GM19035 (cell line): ENCODE measurements at regions not wholly inside any gene's neighbourhood (a gene's known extent, or its start where the extent isn't known, plus 50 kb on each side); places are given as distances from the start of the nearest gene placed in this dataset.

Source experiments
- ATAC-seq: cut with Tn5 transposase; IDR thresholded peaks from one replicate; pipeline ENCODE4 v1.9.1; 2021; ENCODE audit not compliant: unreplicated experiment

- ATAC-seq: no peak
These were observed 357.0 kb upstream of the PRMT6 start for GRCh38 chr1:106699433-106699832.

- ATAC-seq: no peak
These were observed 356.3 kb upstream of the PRMT6 start for GRCh38 chr1:106700211-106700610.

GRCh38 chr1:106705971-106706370 lies 350.5 kb upstream of the PRMT6 start:
- ATAC-seq: no peak

GRCh38 chr1:106717591-106717990 lies 338.9 kb upstream of the PRMT6 start:
- no peak for ATAC-seq

- no peak for ATAC-seq
These were observed 334.7 kb upstream of the PRMT6 start for GRCh38 chr1:106721790-106722189.

DNA sequence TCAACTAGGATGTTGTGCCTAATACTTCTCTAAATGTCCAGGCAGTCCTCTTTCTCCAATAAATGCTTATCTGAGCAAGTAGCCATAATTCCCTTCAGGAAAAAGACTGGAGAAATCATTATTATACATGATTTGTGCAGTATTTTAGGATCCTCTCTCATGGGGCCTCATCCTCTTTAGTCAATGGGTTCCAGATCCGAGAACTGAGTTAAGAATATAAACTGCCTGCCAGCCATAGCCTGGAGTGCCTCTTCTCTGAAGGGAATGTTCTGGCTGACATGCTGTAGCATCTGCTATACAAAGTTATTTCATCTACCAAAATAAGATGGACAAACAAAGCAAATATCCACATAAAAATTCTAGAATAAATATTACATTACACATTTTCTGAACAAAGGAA lies 334.0 kb upstream of the PRMT6 start:
- ATAC-seq: no peak

DNA sequence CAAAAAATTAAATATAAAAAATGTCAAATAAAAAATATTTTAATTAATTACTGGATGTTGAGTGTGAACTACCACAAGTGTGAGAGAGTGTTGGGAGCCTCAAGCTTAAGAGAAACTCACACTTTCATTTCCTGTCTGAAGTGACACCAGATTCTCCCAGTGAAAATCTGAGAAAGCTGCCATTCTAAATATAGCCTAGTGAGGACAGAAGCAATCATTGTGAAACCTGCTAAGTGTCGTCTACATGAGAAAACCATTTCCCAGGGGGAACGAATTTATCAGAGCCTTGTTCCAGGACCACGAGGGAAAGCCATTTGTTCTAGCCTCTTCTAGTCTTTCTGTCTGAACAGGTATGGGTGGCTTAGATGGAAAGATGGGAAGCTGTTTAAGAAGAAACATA lies 329.3 kb upstream of the PRMT6 start:
- ATAC-seq: no peak

DNA sequence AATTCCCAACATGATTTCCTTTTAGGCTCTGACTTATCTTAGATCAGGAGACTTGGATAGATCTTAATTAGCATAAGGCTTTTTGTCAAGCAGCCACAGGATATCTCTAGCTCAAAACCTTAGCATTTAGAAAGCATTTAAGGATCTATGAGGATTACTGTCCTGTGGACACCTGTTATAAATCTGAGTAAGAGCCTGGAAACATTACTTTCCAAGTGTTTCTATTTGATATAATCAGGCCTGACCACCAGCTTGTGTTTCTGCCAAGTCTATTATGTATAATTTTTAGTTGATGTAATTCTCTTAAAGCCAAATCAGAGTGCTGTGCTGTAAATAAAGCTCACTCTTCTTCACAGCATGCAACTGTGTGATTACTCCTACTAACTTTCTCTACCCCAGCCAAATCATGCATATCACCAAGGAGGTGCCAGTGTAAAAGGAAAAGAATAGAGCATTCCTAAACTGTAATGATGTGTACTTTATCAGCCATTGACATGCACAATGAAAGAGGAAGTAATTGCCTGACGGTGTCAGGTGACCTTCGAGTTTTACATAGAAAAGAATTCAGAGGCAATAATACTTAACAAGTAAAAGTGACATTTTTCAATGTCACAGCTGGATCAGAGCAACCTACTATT lies 309.9 kb upstream of the PRMT6 start:
- ATAC-seq: no peak

DNA sequence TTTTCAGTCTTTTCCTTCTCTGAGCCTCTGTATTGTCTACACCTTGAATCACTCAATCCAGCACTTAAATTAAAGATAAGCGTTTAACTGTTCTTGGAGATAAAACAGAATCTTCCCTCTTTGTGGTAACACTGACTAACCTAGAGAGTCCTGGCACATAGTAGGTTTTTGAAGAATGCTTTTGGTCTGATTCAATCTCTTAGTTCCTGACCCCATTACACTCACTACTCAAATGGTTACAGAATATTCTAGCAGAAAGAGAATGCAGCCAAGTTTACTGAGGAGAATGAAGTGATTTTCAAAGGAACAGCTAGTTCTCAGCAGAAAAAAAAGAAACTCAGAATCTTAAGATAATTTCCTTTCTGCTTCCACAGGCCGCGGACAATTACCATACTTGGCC lies 309.2 kb upstream of the PRMT6 start:
- ATAC-seq: no peak

- ATAC-seq: no peak
These were observed 308.7 kb upstream of the PRMT6 start for GRCh38 chr1:106747791-106748190.

DNA sequence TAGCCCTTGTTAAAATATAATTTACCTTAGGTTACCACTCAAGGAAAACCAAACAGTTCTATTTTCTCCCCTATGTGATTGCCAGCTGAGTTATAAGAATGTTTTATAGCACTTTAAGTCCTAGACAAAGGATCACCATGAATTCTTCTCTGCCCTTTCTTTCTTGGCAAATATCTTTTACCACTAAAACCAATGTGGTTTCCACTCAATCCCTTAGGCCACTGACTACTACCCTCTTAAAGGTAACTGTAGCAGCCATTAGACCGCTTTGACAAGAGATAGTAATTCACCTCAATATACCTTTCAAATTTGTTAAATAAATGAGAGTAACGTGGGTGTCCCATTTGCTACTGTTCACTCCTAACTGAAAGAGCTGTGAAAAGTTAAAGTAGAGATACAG lies 307.9 kb upstream of the PRMT6 start:
- ATAC-seq: no peak

GRCh38 chr1:106749491-106749890 lies 307.0 kb upstream of the PRMT6 start:
- ATAC-seq: no peak

- no peak for ATAC-seq
These were observed 306.6 kb upstream of the PRMT6 start for GRCh38 chr1:106749906-106750305.

DNA sequence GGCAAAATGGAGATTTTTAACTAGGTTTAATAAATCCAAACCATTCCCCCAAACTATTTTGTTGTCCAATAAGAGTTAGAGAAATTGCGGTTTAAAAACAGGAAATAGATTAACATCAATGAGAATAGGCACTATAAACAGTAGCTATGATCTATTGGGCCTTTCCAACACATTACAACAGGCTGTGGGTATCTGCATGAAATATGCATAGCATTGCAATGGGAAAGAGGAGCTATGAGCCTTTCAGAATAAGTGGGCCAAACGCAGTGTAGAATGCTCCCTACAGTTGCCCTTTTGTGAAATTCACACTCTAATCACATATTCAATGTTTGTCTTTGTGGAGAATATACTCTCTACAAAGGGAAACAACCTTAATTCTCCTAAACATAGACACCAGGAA lies 305.5 kb upstream of the PRMT6 start:
- ATAC-seq: no peak

DNA sequence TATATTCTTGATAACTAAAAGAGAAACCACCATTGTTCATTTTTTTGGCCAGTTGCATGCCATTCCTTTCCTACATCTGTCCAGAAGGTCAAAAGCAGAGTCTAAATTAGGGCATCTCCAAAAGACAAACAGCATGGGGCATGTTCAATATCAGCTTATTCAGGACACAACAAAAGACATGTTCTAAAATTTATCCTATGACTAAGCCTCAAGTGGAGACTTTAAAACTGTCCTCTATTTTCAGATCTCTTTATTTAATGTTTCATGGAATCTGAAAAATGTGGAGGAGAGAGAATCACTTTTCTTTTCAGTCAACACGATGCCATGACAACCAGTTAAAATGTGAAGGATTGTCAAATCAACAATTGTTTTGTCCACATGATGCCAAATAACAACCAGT lies 303.4 kb upstream of the PRMT6 start:
- ATAC-seq: no peak

DNA sequence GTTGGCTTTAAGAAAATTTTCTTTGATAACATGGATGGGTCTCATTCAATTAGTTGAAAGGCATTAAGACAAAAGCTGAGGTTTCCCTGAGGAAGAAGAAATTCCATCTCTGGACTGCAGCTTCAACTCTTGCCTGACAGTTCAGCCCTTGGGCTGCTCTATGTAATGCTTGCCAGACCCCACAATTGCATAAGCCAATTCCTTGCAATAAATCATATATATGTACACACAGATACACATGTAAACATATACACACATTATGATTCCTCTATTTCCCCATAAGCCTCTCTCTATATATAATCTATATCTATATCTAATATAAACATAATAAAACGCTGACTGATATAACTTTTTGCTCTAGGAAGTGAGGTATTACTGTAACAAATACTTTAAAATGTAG lies 301.5 kb upstream of the PRMT6 start:
- no peak for ATAC-seq

DNA sequence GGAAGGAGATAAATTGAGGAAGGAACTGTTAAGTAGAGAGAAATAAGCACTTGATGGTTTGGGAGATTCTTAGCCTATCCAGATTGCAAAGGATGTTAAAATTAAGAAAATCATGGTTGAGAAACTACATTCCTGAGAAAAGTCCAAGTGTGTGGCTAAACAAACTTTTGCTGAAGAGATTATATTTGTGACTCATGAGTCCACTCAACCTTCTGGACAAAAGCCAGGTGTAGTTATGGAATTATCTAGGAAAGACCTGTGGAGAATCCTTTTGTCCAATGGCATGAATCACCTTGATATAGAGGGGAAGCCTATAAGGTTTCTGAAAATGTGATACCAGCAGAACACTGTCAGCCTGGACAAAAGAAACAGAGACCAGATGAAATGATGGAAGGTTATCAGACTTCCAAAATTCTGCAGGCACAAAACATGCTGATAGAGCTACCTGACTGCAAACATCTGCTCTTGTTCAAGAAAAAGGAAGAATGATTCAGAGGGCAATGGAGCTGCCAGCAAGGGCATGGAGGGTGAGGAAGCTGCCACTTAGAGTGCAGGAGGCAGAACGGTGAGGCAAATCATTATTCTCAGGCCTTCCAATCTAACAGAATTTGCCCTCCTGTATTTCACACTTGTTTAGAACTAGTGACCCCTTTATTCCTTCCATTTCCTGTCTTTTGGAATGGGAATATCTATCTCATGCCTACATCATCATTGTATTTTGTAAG lies 300.6 kb upstream of the PRMT6 start:
- no peak for ATAC-seq

GRCh38 chr1:106756752-106757151 lies 299.7 kb upstream of the PRMT6 start:
- ATAC-seq: no peak

- no peak for ATAC-seq
These were observed 288.4 kb upstream of the PRMT6 start for GRCh38 chr1:106768077-106768476.

DNA sequence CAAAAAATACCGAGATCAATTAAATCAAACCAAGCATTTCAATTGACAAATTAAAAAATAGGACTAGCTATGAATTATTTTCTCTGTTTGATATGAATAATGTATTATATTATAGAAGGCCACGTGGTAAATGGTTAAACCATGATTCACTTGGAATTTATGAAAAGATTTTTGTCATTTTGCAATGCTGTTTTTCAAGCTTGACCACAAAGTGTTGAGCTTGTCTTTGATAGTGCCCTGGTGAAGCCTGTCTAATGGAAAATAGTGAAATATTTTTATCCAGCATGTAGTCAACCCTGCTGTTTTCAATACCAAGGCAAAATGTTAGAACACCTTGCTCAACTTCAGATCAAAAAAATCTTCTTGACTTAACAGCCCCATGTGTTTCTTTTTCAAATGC lies 288.0 kb upstream of the PRMT6 start:
- no peak for ATAC-seq

DNA sequence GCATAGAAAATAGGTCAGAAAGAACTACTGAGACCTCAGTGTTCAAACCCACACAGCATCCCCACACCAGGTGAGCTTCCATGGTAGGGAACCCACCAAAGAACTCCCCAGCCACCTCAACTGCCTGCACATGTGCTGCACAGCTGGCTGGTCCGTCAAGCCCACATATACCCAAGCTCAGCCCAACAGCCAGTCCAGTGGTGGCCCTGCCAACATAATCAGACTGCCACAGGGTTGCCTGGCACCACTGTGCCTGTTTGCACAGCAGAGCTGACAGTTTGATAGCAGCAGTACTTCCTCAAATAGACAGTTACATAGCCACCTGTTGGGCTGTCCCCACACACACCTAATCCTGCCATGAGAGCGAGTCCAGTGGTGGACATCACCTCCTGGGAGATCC lies 283.3 kb upstream of the PRMT6 start:
- ATAC-seq: no peak

DNA sequence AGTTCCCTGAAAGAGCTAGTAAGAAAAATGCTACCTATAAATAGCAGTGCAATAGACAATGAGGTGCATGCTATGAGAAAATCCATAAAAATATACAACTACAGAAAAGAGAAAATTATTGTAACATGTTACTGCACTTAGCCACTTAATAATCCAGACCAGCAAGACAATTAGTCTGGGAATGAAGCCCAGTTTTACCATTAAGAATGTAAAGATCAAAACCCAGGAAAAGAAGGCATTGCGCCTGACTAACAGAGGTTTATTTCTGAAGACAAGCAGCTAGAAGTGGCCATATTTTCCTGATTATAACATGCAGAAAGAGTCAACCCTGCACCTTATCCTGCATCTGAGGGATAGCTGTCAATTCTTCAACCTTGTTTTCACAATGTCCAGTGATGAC lies 276.4 kb upstream of the PRMT6 start:
- no peak for ATAC-seq
